ENCODE measurements at regions not wholly inside any gene's neighbourhood (a gene's known extent, or its start where the extent isn't known, plus 50 kb on each side); places are given as distances from the start of the nearest gene placed in this dataset.

DNA sequence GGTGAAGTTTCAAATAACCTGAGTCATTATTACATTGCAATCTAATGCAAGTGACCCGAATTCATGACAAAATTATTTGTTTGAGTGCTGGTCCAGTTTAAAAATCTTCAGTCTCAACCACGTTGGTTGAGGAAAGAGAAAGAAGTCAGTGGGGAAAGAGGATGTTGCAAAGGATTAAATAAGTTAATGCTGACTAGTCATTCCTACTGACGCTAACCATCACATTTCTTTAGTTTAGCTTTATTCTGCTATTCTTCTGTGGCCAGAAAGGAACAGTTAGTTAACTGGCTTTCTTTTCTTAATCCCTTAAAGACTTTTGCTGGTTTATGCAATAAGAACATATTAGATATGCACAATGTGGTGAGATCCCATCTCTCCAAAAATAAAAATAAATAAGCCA is 143.8 kb upstream of the FAM83B start:
- Histone ChIP-seq H3K4me3 (no peak overlapping the region), H3K36me3 (no peaks in the 10 kb centered on the region), H3K27ac (no peak overlapping the region), H3K9me3 (no peaks in the 10 kb centered on the region), H3K27me3 (no peaks in the 10 kb centered on the region), H3K4me1 (peaks cover 0 to 15% (median 0%) of the 10 kb centered on the region in 4 donors)
- TF ChIP-seq POLR2A (IDR thresholded peaks at IDR 0.05) (no peak), EP300 (IDR thresholded peaks at IDR 0.05) (no peak)
- TF ChIP-seq, protein P1, sequence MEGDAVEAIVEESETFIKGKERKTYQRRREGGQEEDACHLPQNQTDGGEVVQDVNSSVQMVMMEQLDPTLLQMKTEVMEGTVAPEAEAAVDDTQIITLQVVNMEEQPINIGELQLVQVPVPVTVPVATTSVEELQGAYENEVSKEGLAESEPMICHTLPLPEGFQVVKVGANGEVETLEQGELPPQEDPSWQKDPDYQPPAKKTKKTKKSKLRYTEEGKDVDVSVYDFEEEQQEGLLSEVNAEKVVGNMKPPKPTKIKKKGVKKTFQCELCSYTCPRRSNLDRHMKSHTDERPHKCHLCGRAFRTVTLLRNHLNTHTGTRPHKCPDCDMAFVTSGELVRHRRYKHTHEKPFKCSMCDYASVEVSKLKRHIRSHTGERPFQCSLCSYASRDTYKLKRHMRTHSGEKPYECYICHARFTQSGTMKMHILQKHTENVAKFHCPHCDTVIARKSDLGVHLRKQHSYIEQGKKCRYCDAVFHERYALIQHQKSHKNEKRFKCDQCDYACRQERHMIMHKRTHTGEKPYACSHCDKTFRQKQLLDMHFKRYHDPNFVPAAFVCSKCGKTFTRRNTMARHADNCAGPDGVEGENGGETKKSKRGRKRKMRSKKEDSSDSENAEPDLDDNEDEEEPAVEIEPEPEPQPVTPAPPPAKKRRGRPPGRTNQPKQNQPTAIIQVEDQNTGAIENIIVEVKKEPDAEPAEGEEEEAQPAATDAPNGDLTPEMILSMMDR (IDR thresholded peaks at IDR 0.05), result no peak
- 58 to 86% methylated on average over 3 of the region's 3 CpGs for WGBS, 2 donors
- no peak for DNase-seq (ENCODE audit: low spot score in 2 of 2)

DNA sequence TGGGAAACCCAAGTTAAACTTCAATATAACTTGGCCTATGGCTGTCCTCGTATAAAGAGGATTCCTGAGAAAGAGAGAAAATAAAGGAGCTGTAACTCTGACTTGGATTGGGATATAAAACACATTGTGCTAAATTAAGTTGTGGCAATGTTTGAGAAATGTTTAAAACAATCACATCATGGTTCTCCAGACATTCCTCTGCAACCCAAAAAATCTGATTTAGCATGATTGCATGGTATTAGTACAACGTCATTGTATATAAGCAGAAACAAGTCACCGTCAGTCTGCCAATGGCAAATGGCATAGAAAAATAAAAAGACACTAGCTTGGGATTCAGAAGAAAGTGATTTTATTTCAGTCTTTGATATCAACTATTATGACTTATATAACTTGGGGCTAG is 140.2 kb upstream of the FAM83B start:
- TF ChIP-seq, protein P1 (IDR thresholded peaks at IDR 0.05), result no peak
- TF ChIP-seq EP300 (IDR thresholded peaks at IDR 0.05), result no peak
- no peak for TF ChIP-seq POLR2A (IDR thresholded peaks at IDR 0.05)
- Histone ChIP-seq H3K9me3 (no peaks in the 10 kb centered on the region), H3K4me3 (no peak overlapping the region), H3K27ac (peak overlapping the region in 2 of 4 donors; percentile 41 to 76), H3K4me1 (peaks cover 0 to 15% (median 0%) of the 10 kb centered on the region in 4 donors), H3K36me3 (no peaks in the 10 kb centered on the region), H3K27me3 (no peaks in the 10 kb centered on the region)
- DNase-seq (ENCODE audit: low spot score in 2 of 2), result no peak
- WGBS, 2 donors, result 52 to 55% methylated on average over 3 of the region's 3 CpGs

DNA sequence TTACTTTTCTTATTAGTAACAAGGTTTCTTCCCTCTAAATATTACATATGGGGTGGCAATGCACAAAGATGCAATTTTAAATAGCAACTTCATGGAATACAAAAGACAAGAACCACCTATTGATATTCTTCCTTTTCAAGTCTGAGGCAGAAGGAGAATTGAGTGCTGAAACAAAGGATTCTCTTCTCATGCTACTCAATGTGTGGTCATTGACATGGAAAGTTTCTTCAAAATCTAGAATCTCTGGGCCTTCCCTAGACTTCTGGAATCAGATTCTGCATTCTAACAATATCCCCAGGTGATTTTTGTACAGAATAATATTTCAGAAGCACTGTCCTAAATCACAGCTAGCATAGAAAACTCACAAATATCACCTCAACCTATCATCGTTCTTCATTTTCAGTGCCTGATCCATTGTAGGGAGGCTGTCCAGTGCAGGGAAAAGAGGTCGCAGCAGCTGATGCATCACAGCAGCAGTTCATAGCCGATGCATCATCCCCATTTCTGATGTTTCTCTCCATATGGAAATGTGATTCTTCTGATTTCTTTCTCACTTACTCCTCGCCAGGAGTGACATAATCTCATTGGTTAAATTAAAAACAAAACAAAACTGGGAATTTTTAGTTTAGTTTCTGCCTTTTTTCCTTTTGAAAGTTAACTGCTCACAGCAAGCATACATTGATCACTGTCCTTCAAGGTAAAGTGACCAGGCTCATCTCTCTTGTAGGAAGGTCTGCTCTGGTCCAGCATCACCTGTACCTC is 139.5 kb upstream of the FAM83B start:
- H3K36me3 ChIP-seq, result no peaks in the 10 kb centered on the region
- WGBS, 2 donors, result 77 to 82% methylated on average over 4 of the region's 4 CpGs
- H3K9me3 ChIP-seq, result no peaks in the 10 kb centered on the region
- H3K4me3 ChIP-seq, result no peak overlapping the region
- TF ChIP-seq, protein P1 (IDR thresholded peaks at IDR 0.05), result no peak
- TF ChIP-seq EP300 (IDR thresholded peaks at IDR 0.05) (no peak), POLR2A (IDR thresholded peaks at IDR 0.05) (no peak)
- H3K4me1 ChIP-seq, result peaks cover 0 to 15% (median 0%) of the 10 kb centered on the region in 4 donors
- no peak for DNase-seq (ENCODE audit: low spot score in 2 of 2)
- peak overlapping the region in 3 of 4 donors; percentile 5 to 76 (median 20) for H3K27ac ChIP-seq
- no peaks in the 10 kb centered on the region for H3K27me3 ChIP-seq

DNA sequence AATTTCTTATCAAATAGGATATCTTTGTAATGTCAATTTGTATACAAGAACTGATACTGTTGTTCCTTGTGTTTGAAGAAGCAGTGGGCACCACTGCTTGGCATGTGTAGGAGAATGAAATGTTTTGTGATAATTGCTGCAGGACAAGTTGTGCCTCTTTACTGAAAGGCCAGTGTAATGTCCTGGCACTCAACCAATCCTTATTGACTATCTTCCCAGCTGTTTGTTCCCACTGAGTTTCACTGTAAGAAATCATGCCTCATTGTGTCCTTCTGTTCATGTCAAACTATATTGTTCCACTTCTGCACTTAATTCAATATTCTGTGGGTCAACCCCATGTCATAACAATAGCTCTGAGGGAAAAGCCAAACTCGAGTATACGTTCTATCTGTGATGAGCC is 136.1 kb upstream of the FAM83B start:
- peaks cover 0 to 15% (median 0%) of the 10 kb centered on the region in 4 donors for H3K4me1 ChIP-seq
- WGBS, 2 donors, result 42 to 49% methylated on average over 2 of the region's 2 CpGs
- peak overlapping the region in 2 of 4 donors; percentile 2 to 33 for H3K27ac ChIP-seq
- H3K36me3 ChIP-seq, result no peaks in the 10 kb centered on the region
- no peak for DNase-seq (ENCODE audit: low spot score in 2 of 2)
- no peak overlapping the region for H3K4me3 ChIP-seq
- H3K27me3 ChIP-seq, result no peaks in the 10 kb centered on the region
- TF ChIP-seq POLR2A (IDR thresholded peaks at IDR 0.05) (no peak), EP300 (IDR thresholded peaks at IDR 0.05) (no peak)
- TF ChIP-seq, protein P1 (IDR thresholded peaks at IDR 0.05), result no peak
- H3K9me3 ChIP-seq, result no peaks in the 10 kb centered on the region

DNA sequence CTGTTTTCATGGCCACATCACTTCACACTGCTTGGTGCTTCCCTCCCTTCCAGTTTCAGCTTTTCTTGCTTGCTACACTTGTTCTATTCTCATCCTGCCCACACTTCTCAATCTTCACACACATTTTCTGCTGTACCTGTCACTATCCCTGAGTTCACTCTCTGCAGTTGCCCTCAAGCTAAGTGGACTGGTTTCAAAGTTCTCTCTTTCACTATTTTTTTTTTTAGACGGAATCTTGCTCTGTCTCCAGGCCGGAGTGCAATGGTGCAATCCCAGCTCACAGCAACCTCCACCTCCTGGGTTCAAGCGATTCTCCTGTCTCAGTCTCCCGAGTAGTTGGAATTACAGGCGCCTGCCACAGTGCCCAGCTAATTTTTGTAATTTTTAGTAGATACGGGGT is 130.6 kb upstream of the FAM83B start:
- Histone ChIP-seq H3K4me3 (no peak overlapping the region), H3K27me3 (no peaks in the 10 kb centered on the region), H3K9me3 (no peaks in the 10 kb centered on the region), H3K36me3 (no peaks in the 10 kb centered on the region), H3K27ac (no peak overlapping the region), H3K4me1 (peaks cover 0 to 11% (median 0%) of the 10 kb centered on the region in 4 donors)
- DNase-seq (ENCODE audit: low spot score in 2 of 2), result no peak
- 94 to 95% methylated on average over 6 of the region's 6 CpGs for WGBS, 2 donors
- TF ChIP-seq EP300 (IDR thresholded peaks at IDR 0.05), result no peak
- TF ChIP-seq, protein P1 (IDR thresholded peaks at IDR 0.05), result no peak
- TF ChIP-seq POLR2A (IDR thresholded peaks at IDR 0.05), result no peak

Data from tibial nerve (tissue), 4 donors.